Neural cell (in vitro differentiated cells): ENCODE measurements at regions not wholly inside any gene's neighbourhood (a gene's known extent, or its start where the extent isn't known, plus 50 kb on each side); places are given as distances from the start of the nearest gene placed in this dataset.

Experiments
- H2AFZ ChIP-seq: fragments of 200-600, 300-800 bp; sonication (generic), shearing (Covaris generic); 2 replicates; pipeline ENCODE4 v1.6.0; 2014; ENCODE audit warnings: low read depth, mild to moderate bottlenecking, antibody characterized with exemption, low read length, moderate library complexity
- H3F3A ChIP-seq: fragments of 200-600 bp; shearing (Covaris generic); 2 replicates; pipeline ENCODE4 v1.6.1; 2016; ENCODE audit warnings: mild to moderate bottlenecking, moderate library complexity, mixed read lengths, antibody characterized with exemption, low read length; ENCODE audit not compliant: insufficient read depth, poor library complexity, severe bottlenecking
- H3K27ac ChIP-seq: fragments of 200-600, 300-800 bp; sonication (generic), shearing (Covaris generic); 2 replicates; pipeline ENCODE4 v1.5.1; 2014; ENCODE audit warnings: mild to moderate bottlenecking, low read length, moderate library complexity
- H3K27me3 ChIP-seq: fragments of 300-800, 200-600 bp; sonication (generic), shearing (Covaris generic); 2 replicates; pipeline ENCODE4 v1.6.0; 2014; ENCODE audit warnings: mild to moderate bottlenecking, low read depth, low read length, moderate library complexity; ENCODE audit not compliant: insufficient read depth
- H3K36me3 ChIP-seq: fragments of 300-800, 200-600 bp; sonication (generic), shearing (Covaris generic); 2 replicates; pipeline ENCODE4 v1.5.1; 2014; ENCODE audit warnings: mild to moderate bottlenecking, antibody characterized with exemption, low read length, moderate library complexity; ENCODE audit not compliant: insufficient read depth
- H3K4me2 ChIP-seq: fragments of 300-800, 200-600 bp; sonication (generic), shearing (Covaris generic); 2 replicates; pipeline ENCODE4 v1.6.0; 2014; ENCODE audit warnings: mild to moderate bottlenecking, low read length
- H3K4me3 ChIP-seq: fragments of 300-800, 200-600 bp; sonication (generic), shearing (Covaris generic); 2 replicates; pipeline ENCODE4 v1.5.1; 2014; ENCODE audit warnings: mild to moderate bottlenecking, low read length, moderate library complexity
- H3K79me2 ChIP-seq: fragments of 200-600 bp; shearing (Covaris generic); replicated peaks from 2 replicates; pipeline ENCODE4 v1.6.0; 2014; ENCODE audit warnings: mild to moderate bottlenecking, low read length, moderate library complexity; ENCODE audit not compliant: insufficient read depth
- H3K9ac ChIP-seq: fragments of 300-800, 200-600 bp; sonication (generic), shearing (Covaris generic); 2 replicates; pipeline ENCODE4 v1.6.1; 2016; ENCODE audit warnings: mild to moderate bottlenecking, low read length, mixed read lengths
- H3K9me2 ChIP-seq: fragments of 200-600 bp; shearing (Covaris generic); 2 replicates; pipeline ENCODE4 v1.6.1; 2016; ENCODE audit warnings: mild to moderate bottlenecking, low read length, mixed read lengths; ENCODE audit not compliant: insufficient read depth
- H3K9me3 ChIP-seq: fragments of 200-600, 300-800 bp; sonication (generic), shearing (Covaris generic); 2 replicates; pipeline ENCODE4 v1.6.1; 2016; ENCODE audit warnings: mild to moderate bottlenecking, mixed run types, low read length, moderate library complexity, mixed read lengths
- H4K20me1 ChIP-seq: fragments of 200-600 bp; shearing (Covaris generic); 2 replicates; pipeline ENCODE4 v1.6.1; 2016; ENCODE audit warnings: mild to moderate bottlenecking, mixed run types; ENCODE audit not compliant: insufficient read depth
- CTCF ChIP-seq: fragments of 450-650 bp; IDR thresholded peaks from 2 replicates; pipeline ENCODE4 v1.5.1; 2014; ENCODE audit warnings: antibody characterized with exemption, mild to moderate bottlenecking, moderate library complexity; ENCODE audit not compliant: poor library complexity, severe bottlenecking
- EP300 ChIP-seq: fragments of 450-650 bp; conservative IDR thresholded peaks from 2 replicates; pipeline ENCODE4 v1.6.1; 2014; ENCODE audit warnings: antibody characterized with exemption, mild to moderate bottlenecking, moderate library complexity; ENCODE audit not compliant: poor library complexity, severe bottlenecking
- EZH2 ChIP-seq: fragments of 200-600, 300-800 bp; shearing (Covaris generic), sonication (generic); IDR thresholded peaks from 2 replicates; pipeline ENCODE4 v1.6.1; 2014; ENCODE audit warnings: antibody characterized with exemption, low read length, borderline replicate concordance, mild to moderate bottlenecking; ENCODE audit not compliant: insufficient read depth, poor library complexity, severe bottlenecking
- MXI1 ChIP-seq: fragments of 450-650 bp; conservative IDR thresholded peaks from 2 replicates; pipeline ENCODE4 v1.6.1; 2014; ENCODE audit warnings: antibody characterized with exemption, mild to moderate bottlenecking; ENCODE audit not compliant: poor library complexity, severe bottlenecking
- POLR2AphosphoS5 ChIP-seq: IDR thresholded peaks from 2 replicates; pipeline ENCODE4 v1.6.1; 2012
- RAD21 ChIP-seq: fragments of 450-650 bp; conservative IDR thresholded peaks from 2 replicates; pipeline ENCODE4 v1.6.1; 2014; ENCODE audit warnings: antibody characterized with exemption, mild to moderate bottlenecking, moderate library complexity
- REST ChIP-seq: IDR thresholded peaks from 2 replicates; pipeline ENCODE4 v1.6.1; 2012; ENCODE audit warnings: borderline replicate concordance
- TAF1 ChIP-seq: IDR thresholded peaks from 2 replicates; pipeline ENCODE4 v1.6.1; 2012; ENCODE audit warnings: low read depth

- TF ChIP-seq EZH2: no peak
- no peak for TF ChIP-seq POLR2AphosphoS5
- no peak for TF ChIP-seq EP300
- TF ChIP-seq RAD21: no peak
Measured at GRCh38 chr6:168837254-168838036, 396.5 kb downstream of the SMOC2 start (continued).

DNA sequence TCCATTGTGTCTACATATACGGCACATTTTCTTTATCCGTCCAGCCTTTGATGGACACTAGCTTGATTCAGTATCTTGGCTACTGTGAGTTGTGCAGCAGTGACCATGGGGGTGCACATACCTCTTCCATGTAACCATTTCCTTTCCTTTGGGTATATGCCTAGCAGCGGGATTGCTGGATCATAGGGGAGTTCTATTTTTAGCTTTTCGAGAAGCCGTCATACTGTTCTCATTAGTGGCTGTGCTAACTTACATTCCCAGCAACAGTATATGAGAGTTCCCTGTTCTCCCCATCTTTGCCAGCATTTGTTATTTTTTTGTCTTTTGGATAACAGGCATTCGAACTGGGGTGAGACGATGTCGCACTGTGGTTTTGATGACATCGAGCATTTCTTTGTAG is 395.0 kb downstream of the SMOC2 start:
- Histone ChIP-seq H3K4me2 (no peak overlapping the region), H3K9me3 (no peaks in the 10 kb centered on the region), H3K27me3 (no peaks in the 10 kb centered on the region), H3K9ac (no peak overlapping the region), H3K36me3 (no peaks in the 10 kb centered on the region), H3K4me3 (no peak overlapping the region), H2AFZ (no peak overlapping the region), H3F3A (no peaks in the 10 kb centered on the region), H4K20me1 (no peaks in the 10 kb centered on the region), H3K27ac (no peak overlapping the region), H3K79me2 (no peaks in the 10 kb centered on the region), H3K9me2 (no peaks in the 10 kb centered on the region)
- TF ChIP-seq POLR2AphosphoS5 (no peak), CTCF (no peak), RAD21 (no peak), EP300 (no peak), TAF1 (no peak), MXI1 (no peak)

- no peaks in the 10 kb centered on the region for H3F3A ChIP-seq
- H3K4me2 ChIP-seq: no peak overlapping the region
- no peaks in the 10 kb centered on the region for H3K79me2 ChIP-seq
- no peaks in the 10 kb centered on the region for H3K9me3 ChIP-seq
- H3K27me3 ChIP-seq: no peaks in the 10 kb centered on the region
- H3K9me2 ChIP-seq: no peaks in the 10 kb centered on the region
- no peak overlapping the region for H3K27ac ChIP-seq
- no peak overlapping the region for H2AFZ ChIP-seq
- no peaks in the 10 kb centered on the region for H3K36me3 ChIP-seq
- no peaks in the 10 kb centered on the region for H4K20me1 ChIP-seq
- no peak overlapping the region for H3K9ac ChIP-seq
- TF ChIP-seq REST (no peak), EP300 (no peak), CTCF (no peak), MXI1 (no peak)
- no peak overlapping the region for H3K4me3 ChIP-seq
Measured at GRCh38 chr6:168834801-168835200, 393.8 kb downstream of the SMOC2 start.
